GM19035 (cell line): ENCODE measurements at regions not wholly inside any gene's neighbourhood (a gene's known extent, or its start where the extent isn't known, plus 50 kb on each side); places are given as distances from the start of the nearest gene placed in this dataset.

ENCODE experiments used
- ATAC-seq: cut with Tn5 transposase; IDR thresholded peaks from one replicate; pipeline ENCODE4 v1.9.1; 2021; ENCODE audit not compliant: unreplicated experiment

DNA sequence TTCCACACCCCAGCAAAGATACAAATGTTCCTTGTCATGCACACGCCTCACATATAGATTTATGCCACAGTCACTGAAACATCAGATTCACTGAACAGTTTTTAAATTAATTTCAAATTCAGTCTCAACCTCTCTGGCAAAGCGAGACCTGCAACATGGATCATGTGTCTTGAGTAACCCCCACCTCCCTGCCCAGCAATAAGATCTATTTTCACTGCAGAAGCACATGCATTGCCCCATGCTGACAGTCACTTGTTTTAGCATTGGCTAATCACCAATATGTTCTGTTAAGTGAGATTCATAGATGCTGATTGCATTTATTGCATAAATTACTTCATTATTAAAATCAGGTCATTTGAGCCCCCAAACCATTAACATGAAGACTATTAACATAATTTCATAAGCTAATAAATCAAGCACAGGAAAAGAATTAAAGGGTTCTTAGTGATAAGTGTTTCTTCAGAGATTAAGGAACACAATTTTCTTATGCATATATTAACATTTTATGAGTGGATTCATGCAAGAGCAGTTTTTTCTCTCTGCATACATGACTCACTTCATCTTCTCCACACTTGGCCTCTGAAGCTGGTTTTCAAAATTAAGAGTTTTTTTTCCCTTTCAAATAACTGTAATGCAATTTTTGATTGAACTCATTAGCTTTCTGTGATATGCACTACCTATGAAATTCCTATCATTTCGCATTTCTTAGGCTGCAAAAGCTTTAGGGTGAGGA, 173.2 kb upstream of the SOX4 start:
- no peak for ATAC-seq

DNA sequence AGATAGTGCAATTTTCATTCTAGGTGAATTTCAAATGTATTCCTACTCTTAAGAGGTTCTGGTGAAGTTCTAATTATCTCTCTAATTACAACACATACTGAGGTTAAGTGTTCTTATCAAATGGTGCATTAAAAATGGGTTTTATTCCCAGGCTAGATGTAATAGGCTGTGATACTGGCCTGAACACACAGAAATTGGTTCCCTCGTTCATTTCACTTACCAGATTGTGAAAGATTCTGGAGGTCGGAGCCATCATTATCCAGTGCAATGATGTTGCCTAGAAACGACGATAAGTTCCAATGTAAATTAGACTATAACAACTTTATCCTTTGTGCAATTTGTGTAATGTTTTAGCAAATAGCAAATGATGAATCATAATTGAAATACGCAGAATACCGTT, 172.6 kb upstream of the SOX4 start:
- no peak for ATAC-seq

DNA sequence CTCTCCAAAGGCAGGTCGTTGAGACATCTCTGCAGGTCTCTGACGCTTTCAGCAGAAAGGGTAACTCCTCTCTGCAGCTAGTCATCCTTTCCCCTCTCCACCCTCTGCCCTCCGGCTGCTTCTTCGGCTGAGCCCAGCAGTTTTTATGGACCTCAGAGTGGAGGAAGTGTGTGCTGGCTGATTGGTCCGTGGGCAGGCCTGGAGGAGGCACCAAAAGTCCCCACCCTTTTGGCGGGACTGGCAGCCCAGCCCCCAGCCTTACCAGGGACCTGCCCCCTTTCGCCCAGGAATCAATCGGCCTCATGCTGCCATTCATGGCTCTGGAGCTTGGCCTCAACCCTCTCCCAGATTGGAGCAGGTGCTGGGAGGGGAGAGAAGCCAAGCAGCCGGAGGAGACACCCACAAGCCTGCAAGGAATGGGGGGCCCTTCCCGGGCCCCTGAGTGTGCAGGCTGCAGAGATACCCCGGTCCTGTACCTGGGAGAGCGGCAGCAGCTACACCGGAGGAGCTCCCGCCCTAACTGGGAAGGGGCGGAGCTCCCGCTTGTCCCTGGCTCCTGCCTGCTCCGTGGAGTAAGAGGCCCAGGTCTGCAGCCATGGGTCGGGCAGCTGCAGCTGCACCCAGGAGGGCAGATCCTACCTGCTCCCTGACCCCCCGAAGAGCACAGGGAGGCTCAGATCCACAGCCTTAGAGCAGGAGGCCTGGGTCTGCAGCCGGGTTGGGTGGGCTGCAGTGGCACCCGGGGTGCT, 170.3 kb upstream of the SOX4 start:
- ATAC-seq, result no peak

DNA sequence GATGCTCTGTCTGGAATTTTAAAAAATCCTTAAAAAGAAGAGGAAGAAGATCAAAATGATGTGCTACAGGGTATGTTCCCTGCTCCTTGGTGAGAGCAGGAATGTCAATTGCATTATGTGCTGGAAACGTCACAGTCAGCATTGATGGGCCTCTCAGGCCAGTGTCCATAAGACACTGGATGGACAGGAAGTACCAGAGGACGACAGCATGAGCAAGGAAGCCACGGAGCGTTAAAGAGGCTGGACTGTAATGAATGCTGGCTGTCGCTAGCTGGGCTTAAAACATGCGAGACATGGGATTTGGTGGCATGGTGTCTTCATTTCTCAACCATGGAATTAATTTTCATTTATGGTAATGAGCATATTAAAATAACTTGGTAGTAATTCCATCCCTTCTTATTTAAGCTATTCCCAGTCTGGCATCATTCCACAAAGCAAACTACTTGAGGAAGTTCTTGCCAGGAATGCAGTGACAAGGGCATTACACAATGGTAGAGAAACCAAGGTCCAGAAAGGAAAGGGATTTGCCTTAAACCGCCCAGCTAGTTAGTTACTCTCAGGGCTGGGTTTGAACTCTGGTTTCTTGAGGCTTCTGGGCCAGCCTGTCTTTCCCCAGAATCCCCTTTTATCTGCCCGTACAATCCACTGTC, 166.6 kb upstream of the SOX4 start:
- no peak for ATAC-seq

DNA sequence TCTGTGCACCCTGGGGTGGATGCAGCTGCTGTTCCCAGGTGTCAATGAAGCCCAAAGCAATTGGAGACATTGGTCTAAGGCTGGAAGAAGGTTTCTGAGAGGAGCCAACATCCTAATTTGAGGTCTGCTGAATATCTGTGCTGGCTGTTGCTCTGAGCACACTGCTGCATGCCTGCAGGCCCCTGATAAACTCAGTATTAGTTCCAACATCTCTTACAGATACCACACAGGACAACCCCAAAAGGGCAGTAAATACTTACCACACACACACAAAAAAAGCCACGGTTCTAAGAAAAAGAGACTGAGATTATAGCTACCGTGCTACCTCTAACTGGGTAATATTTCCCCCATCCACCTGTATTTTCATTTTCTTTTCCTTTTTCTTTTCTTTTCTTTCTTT, 164.3 kb upstream of the SOX4 start:
- ATAC-seq, result no peak

DNA sequence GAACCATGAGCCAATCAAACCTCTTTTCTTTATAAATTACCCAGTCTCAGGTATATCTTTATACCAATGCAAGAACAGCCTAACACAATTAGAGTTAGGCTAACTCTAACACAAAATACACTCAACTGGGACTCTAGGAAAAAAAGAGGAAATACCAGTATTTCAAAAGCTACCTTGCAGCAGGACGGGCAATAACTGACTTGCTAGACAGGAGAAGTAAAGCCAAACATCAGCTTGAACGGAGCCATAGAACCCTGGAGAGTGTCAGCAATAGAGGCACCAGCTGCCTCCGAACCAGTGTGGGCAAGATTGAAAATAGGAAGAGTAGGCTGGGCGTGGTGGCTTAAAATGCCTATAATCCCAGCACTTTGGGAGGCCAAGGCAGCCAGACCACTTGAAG, 162.0 kb upstream of the SOX4 start:
- no peak for ATAC-seq

DNA sequence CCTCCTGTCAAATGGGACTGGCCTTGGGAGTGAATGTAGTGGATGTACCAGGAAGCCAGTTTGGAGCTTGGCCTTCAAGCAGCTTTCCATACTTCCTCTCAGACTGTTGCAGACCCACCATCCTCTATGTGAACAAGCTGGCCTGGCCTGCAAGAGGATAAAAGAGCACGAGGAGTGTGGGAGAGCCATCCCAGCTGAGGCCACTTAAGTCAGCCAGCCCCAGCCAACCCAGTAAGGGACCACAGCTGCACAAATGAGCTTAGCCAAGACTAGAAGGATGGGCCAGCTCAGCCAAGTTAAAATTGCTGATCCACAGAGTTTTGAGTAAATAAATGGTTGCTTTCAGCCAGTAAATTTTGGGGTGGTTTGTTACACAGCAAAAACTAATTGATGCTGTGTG, 156.9 kb upstream of the SOX4 start:
- no peak for ATAC-seq

DNA sequence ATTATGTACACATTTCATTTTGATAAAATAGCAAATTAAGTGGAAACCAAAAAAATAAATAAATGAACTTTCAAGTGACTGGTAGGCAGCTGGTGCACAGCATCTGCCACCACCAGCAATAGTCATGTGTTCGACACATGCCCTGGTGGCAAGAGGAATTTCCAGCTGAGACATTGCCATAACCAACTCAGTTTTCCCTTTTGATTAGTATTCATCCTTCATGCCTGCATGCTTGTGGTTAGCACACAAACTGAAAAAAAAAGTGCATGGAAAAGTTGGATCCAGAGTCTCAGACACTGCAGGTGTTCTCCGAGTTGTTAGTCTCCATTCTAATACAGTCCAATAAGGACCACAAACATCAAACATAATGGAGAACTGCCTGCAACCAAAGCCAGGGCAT, 156.0 kb upstream of the SOX4 start:
- no peak for ATAC-seq

DNA sequence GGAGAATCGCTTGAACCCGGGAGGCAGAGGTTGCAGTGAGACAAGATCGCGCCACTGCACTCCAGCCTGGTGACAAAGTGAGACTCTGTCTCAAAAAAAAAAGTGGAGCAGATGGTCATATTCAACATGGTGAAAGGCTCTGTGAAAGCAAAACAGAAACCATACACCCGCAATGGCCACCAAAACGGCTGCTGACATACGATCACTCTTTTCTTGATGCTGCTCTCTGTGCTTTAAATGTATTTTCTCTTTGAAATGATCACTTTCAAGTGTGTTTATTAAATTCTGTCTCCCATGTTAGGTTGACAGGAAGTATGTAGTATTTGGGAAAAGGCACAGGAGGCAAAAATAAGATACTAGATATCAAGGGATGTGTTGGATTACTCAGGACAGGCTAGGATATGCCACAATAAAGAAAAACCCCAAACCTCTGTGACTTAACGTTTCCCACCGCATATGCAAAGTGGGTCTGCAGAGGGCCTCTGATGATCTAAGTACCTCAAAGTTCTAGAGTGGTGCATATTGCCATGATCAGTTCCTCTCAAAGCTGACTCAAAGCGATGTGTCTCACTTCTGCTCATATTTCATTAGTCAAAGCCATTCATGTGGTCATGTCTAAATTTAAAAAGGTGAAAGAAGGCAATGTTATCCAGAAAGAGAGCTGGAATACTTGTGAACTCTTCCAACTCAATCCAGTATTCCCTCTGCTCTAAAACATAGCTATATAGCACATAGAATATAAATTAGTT, 155.1 kb upstream of the SOX4 start:
- peak; percentile 98 for ATAC-seq

DNA sequence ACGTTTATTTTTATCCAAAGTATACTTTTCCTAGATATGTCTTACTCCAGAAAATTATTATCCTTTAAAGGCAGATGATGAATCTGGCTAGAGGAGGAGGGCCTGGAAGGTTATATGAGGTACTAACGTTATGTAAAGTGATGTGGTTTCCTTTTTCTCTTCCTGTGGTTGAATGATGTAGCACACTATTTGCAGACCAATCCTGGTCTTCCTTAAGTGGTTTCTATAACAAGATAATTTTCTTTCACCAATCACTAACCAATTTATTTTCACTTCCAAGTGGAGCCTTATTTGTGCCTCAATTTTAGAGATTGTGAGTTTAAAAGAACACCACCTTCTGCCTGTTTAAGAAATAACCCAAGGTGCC, 154.6 kb upstream of the SOX4 start:
- peak; percentile 37 for ATAC-seq

DNA sequence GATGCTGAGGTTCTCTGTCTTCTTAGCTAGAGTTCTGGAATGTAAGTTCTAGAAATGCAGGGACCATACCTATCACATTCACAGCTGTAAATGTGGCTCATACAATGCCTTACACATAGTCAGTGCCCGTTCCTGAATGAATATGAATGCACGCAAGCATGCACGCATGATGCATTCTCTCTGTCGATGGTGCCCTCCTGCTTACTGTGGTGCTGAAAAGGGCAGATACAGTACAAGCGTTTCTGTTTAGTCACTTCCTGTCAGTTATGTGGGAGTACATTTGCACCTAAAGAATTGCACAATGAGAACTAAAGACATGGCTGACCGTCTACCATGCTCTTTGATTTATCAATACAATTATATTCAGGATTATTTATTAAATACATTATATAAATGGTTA, 152.2 kb upstream of the SOX4 start:
- ATAC-seq, result no peak

DNA sequence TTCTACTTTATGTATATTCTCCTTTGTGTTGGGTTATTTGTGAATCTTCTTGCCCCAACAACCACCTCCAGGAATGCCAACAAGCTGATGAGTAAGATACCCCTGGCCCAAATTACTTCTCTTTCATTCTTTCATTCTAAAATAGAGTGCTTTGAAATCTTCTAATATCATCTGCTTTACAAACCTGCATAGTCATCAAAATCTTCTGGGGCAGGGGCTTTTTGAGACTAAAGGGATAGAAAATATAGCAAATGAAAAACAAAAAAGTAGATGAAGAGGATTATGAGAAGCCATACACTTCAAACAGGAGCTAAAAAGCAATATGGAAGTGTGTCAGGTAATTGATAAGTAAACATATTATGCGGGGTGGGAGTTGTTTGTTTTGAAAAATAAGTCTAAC, 150.7 kb upstream of the SOX4 start:
- no peak for ATAC-seq

DNA sequence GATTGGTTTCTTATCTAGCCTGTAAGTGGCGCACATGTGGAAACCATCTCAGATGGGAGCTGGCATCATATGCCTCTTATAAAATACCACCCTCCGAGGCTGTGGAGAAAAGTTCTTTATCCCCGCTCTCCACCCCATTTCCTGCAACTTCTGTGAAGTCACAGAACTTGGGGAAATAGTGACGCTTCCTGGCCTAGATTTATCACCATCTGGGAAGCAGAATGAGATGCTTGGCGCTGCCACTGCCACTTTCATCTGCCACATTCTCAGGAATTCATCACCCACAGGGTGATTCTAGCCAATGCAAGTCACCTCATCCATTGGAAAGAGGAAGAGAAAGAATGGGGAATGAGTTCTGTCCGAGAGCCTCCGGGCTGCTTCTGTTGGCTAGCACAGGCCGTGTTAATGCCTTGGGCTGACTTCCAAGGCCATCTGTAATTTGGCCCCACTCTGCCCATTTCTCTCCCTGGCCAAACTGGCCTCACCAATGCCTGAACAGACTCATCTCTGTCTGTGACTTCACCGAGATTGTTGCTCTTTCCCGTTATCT, 148.8 kb upstream of the SOX4 start:
- ATAC-seq, result no peak

DNA sequence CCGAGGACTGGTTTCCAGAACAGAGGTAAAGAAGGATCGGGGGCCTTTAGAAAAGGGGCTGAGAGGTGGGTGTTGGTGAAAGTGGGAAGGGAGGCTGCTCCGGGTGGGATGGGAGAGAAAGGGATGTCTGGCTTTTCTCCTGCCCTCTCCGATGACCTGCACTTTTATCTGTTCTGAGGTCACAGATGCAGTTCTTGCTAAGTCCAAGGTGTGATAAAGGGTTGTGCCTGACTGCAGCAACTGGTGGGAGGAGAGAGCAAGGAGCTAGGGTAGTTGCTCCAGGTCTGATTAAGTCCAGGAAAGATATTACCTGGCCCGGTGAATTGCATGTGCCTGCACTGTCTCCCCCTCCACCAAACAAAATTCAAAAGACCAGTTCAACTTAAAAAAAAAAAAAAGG, 145.6 kb upstream of the SOX4 start:
- no peak for ATAC-seq

DNA sequence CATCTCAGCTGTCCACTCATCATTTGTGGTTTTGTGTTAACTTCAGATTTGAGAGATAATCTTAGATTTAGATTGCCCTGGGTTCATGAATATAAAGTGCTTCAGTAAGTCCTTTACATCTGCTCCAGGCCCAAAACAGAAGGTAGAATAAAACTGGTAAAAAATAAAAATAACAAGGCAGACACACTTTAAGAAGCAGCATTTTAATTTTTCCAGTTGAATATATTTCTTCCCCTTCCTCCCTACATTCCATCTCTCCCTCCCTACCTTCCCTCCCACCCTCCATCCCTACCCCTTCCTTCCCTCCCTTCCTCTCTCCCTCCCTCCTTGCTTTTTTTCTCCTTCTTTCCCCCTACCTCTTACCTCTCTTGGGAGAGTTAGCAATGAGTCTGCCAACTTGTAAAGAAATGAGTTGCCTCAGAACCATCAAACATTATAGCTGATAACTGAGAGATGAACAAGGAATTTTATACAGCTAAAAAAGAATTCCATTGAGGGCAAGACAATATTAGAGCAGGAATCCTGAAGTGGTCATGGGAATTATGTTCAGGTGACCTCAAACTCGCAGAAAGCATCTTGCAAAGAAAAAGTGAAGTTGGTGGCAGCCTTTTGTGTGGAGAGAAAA, 145.0 kb upstream of the SOX4 start:
- no peak for ATAC-seq

DNA sequence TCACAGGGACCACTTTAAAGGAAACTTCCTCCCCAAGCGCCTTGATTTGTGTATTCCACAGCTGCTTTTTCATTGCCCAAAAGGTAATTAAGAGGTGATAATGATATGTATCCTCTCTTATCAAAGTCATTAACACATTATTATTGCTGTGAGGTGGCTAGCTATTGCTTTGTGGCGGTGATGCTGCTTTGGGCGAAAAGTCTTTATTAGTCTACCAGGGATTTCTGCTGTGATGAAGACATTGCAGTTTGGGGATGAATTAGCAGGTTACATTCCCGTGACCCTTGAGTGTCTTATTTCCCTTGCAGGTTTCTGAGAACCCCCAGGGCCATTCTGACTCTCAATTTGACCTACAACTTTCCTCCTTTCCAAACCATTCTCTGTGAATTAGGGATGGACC, 143.4 kb upstream of the SOX4 start:
- no peak for ATAC-seq

DNA sequence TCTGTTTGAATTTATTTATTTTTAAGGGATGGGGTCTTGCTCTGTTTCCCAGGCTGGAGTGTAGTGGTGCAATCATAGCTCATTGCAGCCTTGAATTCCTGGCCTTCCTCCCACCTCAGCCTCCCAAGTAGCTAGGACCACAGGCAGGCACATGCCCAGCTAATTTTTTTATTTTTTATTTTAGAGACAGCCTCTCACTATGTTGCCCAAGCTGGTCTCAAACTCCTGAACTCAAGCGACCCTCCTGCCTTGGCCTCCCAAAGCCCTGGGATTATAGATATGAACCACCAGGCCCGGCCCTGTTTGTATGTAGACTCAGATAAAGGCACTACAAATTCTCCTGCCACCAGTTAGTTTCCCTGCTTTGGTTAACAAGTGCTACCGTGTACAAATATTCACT, 142.9 kb upstream of the SOX4 start:
- no peak for ATAC-seq

DNA sequence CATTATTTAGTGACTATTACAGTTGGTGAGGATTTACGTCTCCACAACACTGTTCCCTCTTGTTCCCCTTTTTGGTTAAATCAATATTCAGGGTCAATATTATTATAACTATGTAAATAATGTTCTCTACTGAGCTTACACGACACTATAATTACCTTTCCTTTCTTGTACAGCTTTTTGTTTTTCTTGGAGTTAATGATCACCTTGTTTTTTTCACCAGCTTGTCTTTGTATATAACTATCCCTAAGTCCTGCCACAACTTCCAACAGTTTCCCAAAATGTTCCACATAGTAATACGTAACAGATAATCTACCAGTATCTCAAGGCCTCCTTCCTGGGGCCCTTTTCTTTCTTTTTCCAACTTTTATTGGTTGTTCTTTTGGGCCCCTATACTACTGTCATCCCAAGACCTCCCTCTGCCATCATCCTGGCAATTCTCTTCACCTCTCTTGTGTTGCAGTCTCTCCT, 142.0 kb upstream of the SOX4 start:
- no peak for ATAC-seq

DNA sequence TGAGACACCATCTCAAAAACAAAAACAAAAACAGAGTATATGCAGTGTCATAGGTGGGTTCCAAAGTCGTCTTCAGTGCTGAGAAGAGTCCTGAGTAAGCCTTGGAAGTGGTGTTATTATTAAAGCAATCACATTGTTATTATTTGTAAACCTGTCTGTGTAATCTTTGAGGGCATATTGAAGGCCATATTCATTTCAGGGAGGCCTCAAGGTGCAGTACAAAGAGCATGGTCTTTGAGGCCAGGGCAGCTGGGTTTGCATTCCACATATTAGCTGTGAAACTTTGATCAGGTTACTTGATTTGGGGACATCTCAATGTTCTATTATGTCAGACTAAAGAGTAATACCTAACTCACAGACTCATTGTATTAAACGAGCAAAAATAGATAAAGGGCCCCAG, 139.3 kb upstream of the SOX4 start:
- ATAC-seq, result no peak

DNA sequence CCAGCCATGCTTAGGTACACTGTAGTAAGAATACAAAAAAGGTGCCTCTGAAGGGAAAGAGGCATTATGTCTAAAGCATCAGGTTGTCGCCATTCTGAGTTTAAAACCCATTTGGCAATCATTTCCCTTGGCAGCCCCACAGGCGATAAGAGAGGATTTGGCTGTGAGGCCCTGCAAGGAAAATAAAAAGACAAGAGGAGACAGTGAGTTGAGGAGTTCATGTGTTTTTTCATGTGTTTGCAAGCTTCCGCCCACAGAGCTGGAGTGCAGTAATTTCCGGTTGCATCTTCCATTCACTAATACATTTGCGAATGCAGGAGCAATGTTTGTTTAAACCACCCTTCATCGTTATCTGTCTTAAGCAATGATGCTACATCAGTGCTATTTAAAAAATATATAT, 138.5 kb upstream of the SOX4 start:
- no peak for ATAC-seq

DNA sequence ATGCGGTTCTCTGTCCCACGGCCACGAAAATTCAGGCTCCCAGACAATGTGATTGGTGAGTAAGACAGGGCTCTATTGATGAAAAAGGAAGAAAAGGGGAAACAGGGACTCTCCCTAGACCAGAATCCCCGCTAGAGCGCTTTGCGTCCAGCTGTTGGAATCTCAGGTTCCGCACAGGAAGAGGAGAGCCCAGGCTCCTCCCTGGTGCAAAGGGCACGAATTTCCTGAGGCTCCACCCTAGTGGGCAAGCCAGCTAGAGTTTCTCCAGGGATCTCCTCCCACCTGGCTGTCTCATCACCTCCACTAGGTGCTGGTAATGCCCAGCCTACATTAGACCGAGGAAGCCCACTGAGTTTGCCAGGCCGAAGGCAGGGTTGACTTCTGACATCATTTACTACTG, 135.9 kb upstream of the SOX4 start:
- ATAC-seq, result no peak
